Kidney (tissue), 13 donors: ENCODE measurements at regions not wholly inside any gene's neighbourhood (a gene's known extent, or its start where the extent isn't known, plus 50 kb on each side); places are given as distances from the start of the nearest gene placed in this dataset.

Source experiments
- DNase-seq, 5 donors: peaks; one replicate each; pipeline ENCODE4 v3.0.0-alpha.2; 2013 to 2020
- FAIRE-seq: peaks from 2 replicates; lab custom pipeline; 2012; peaks lifted over from hg19 to GRCh38; lab: Jason Lieb, UNC
- H3K27ac ChIP-seq, 2 donors: one replicate each; pipeline ENCODE4 v1.7.0; 2013; ENCODE audit warnings: low read depth in 2 of 2, low read length in 2 of 2, inconsistent platforms in 1 of 2
- H3K27me3 ChIP-seq: one replicate; pipeline ENCODE4 v1.7.1; 2013; ENCODE audit warnings: low read length, inconsistent platforms; ENCODE audit not compliant: control insufficient read depth, insufficient read depth
- H3K36me3 ChIP-seq, 3 donors: one replicate each; pipeline versions ENCODE4 v1.7.0 to v1.7.1; 2013; ENCODE audit warnings: low read length in 3 of 3, control low read depth in 1 of 3, inconsistent platforms in 1 of 3; ENCODE audit not compliant: insufficient read depth in 3 of 3, control insufficient read depth in 2 of 3
- H3K4me1 ChIP-seq, 3 donors: one replicate each; pipeline versions ENCODE4 v1.7.0 to v1.7.1; 2013; ENCODE audit warnings: low read length in 3 of 3, inconsistent platforms in 1 of 3, low read depth in 1 of 3; ENCODE audit not compliant: control insufficient read depth in 2 of 3, insufficient read depth in 2 of 3
- H3K4me3 ChIP-seq, 3 donors: one replicate each; pipeline versions ENCODE4 v1.7.0 to v1.8.1; 2013; ENCODE audit warnings: low read length in 3 of 3, control low read depth in 1 of 3, inconsistent platforms in 1 of 3
- H3K9ac ChIP-seq, 3 donors: one replicate each; pipeline versions ENCODE4 v1.7.0 to v1.7.1; 2013; ENCODE audit warnings: low read length in 3 of 3, control low read depth in 1 of 3, inconsistent platforms in 1 of 3
- H3K9me3 ChIP-seq, 3 donors: one replicate each; pipeline versions ENCODE4 v1.7.0 to v1.7.1; 2013; ENCODE audit warnings: low read length in 3 of 3, control low read depth in 1 of 3, inconsistent platforms in 1 of 3; ENCODE audit not compliant: control insufficient read depth in 2 of 3, insufficient read depth in 1 of 3
- CTCF ChIP-seq: IDR thresholded peaks from 3 replicates; pipeline ENCODE4 v1.5.1; 2012; ENCODE audit warnings: mild to moderate bottlenecking, moderate library complexity, borderline replicate concordance; ENCODE audit not compliant: insufficient read depth; ENCODE audit errors: extremely low read depth
- intact Hi-C: fragments of 100-400 bp; cut with DNase I; formaldehyde crosslinking; loops from one replicate; pipeline ENCODE4 v1.11.1; 2022
- donor health status: control.
- donor health status: control.
- donor health status: control.
- donor health status: control.
- donor health status: control.
- donor health status: DM: yes; HTN: yes; CAD: no.
- donor health status: Normal renal cell carcinoma (clear cell type).

DNA sequence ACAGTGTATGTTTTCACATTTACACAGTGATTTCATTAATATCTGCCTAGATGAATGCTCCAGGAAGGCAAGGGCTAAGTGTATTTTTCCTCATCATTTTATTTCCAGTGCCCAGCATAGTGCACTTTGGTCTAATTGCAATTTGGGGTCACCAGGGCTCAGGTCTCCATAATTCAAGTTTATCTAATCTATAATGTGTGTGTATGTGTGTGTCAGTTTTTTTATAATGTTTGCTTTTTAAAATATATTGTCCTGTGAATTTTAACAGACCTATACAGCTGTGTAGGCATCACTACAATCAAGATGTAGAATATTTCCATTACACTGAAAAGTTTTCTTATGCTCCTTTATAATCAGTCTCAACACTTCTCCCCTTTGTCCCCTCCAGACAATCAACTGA, 620.4 kb downstream of the STK39 start:
- DNase-seq (no peak), FAIRE-seq (no peak)
- no peak overlapping the region for H3K27ac ChIP-seq
- no peak overlapping the region for H3K4me3 ChIP-seq
- H3K27me3 ChIP-seq: no peaks in the 10 kb centered on the region
- H3K9ac ChIP-seq: no peak overlapping the region
- no peaks in the 10 kb centered on the region for H3K4me1 ChIP-seq
- H3K36me3 ChIP-seq: no peaks in the 10 kb centered on the region
- peaks cover 0 to 3% (median 0%) of the 10 kb centered on the region in 3 donors for H3K9me3 ChIP-seq
- intact Hi-C loops: no loop called here
- no peak for TF ChIP-seq CTCF

DNA sequence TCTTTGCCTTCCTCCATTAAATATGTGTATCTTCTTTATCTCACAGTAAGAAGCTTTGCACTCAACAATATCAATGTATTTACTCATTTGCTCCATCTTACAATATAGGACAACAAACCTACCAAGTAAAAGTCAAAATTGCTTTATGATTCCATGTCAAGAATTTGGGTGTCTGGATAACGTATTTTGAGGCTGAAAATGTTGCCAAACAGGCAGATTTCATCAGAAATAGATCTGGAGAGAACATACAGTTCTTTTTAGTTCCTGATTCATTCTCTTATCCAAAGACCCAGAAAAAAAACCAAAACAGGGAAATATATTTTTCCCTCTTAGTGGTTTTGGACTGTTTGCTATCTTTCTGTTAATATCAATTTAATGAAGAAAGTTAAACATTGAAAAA, 621.1 kb downstream of the STK39 start:
- Histone ChIP-seq H3K9ac (no peak overlapping the region), H3K4me3 (no peak overlapping the region), H3K27me3 (no peaks in the 10 kb centered on the region), H3K9me3 (peaks cover 0 to 3% (median 0%) of the 10 kb centered on the region in 3 donors), H3K4me1 (no peaks in the 10 kb centered on the region), H3K27ac (no peak overlapping the region), H3K36me3 (no peaks in the 10 kb centered on the region)
- FAIRE-seq (no peak), DNase-seq (no peak)
- intact Hi-C loops: no loop called here
- no peak for TF ChIP-seq CTCF

DNA sequence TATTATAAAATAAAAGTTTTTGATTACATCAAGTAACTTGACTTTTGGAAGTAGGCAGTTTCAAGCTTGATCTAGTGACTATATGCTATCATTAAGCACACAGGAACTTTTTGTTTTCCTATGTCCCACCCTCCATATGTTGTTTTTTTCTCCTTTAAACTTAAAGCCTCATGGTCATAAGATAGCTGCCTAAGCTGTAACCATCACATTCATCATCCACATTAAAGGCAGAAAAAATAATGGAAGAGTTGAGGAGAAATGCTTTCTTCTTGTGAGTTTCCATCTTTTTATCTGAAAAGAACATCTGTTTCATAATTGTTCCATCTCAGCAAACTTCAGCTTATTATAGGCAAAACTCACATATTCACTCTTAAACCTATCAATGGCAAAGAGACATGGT, 630.4 kb downstream of the STK39 start:
- Histone ChIP-seq H3K4me3 (no peak overlapping the region), H3K9ac (no peak overlapping the region), H3K9me3 (no peaks in the 10 kb centered on the region), H3K4me1 (no peaks in the 10 kb centered on the region), H3K27ac (no peak overlapping the region), H3K36me3 (no peaks in the 10 kb centered on the region), H3K27me3 (no peaks in the 10 kb centered on the region)
- FAIRE-seq (no peak), DNase-seq (no peak)
- intact Hi-C loops: no loop called here
- TF ChIP-seq CTCF: no peak

DNA sequence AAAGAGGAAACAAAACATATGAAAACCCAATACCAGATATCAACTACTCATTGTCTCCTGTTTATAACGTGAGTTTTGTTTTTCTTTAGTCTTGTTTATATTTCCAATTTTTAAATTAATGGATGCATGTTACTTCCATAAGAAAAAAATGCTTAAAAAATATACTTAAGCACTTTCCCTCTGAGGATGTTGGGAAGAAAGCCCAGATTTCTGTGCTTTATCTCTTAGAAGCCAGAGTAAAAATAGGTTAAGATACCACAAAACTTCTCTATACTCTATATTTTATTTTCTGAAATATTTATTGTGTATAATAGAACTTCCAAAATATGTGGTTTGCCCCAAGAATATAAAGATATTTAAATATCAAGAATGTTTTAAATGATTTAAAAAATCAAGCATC, 633.9 kb downstream of the STK39 start:
- intact Hi-C loops: no loop called here
- no peaks in the 10 kb centered on the region for H3K4me1 ChIP-seq
- no peaks in the 10 kb centered on the region for H3K9me3 ChIP-seq
- FAIRE-seq (no peak), DNase-seq (no peak)
- H3K4me3 ChIP-seq: no peak overlapping the region
- H3K27me3 ChIP-seq: no peaks in the 10 kb centered on the region
- TF ChIP-seq CTCF: no peak
- no peaks in the 10 kb centered on the region for H3K36me3 ChIP-seq
- H3K27ac ChIP-seq: no peak overlapping the region
- no peak overlapping the region for H3K9ac ChIP-seq
